Stimulated activated CD8-positive, alpha-beta memory T cell treated with anti-CD3 and anti-CD28 coated beads, Interleukin-7, amount 100 ng/mL, for 48 hours (primary cell): ENCODE measurements at regions not wholly inside any gene's neighbourhood (a gene's known extent, or its start where the extent isn't known, plus 50 kb on each side); places are given as distances from the start of the nearest gene placed in this dataset.
A peak's percentile ranks its signal among the peaks of the same experiment; 100 is the strongest.
"Not testable (repeated sequence)": the region's sequence is repeated elsewhere in the genome, so short reads cannot be mapped to it uniquely, and the experiment has no call there.

Experiments
- DNase-seq, 2 donors: peaks; one replicate each; pipeline ENCODE4 v3.0.0-alpha.2; 2020; ENCODE audit warnings: low read depth in 1 of 2; ENCODE audit errors: extremely low read depth in 1 of 2

- DNase-seq = no peak
Observed at GRCh38 chr1:60893136-60893930, 189.0 kb upstream of the NFIA start.

- DNase-seq = no peak
Observed at GRCh38 chr1:60891765-60892164, 190.6 kb upstream of the NFIA start.

- no peak for DNase-seq
Observed at GRCh38 chr1:60891281-60891680, 191.1 kb upstream of the NFIA start.

- DNase-seq = no peak
Observed at GRCh38 chr1:60890664-60891063, 191.7 kb upstream of the NFIA start.

- DNase-seq = no peak
Observed at GRCh38 chr1:60889709-60890108, 192.7 kb upstream of the NFIA start.

- DNase-seq = no peak
Observed at GRCh38 chr1:60888126-60888525, 194.2 kb upstream of the NFIA start.

GRCh38 chr1:60886793-60887331 lies 195.5 kb upstream of the NFIA start:
- no peak for DNase-seq

GRCh38 chr1:60886090-60886489 lies 196.3 kb upstream of the NFIA start:
- DNase-seq = no peak

- DNase-seq = no peak
Observed at GRCh38 chr1:60880202-60880601, 202.2 kb upstream of the NFIA start.

- DNase-seq = no peak
Observed at GRCh38 chr1:60878323-60878722, 204.0 kb upstream of the NFIA start.

- no peak for DNase-seq
Observed at GRCh38 chr1:60877376-60877775, 205.0 kb upstream of the NFIA start.

- DNase-seq = no peak
Observed at GRCh38 chr1:60876952-60877351, 205.4 kb upstream of the NFIA start.

- no peak for DNase-seq
Observed at GRCh38 chr1:60875138-60875537, 207.2 kb upstream of the NFIA start.

- peak in 1 of 2 donors; percentile 9 for DNase-seq
Observed at GRCh38 chr1:60874718-60875117, 207.6 kb upstream of the NFIA start.

GRCh38 chr1:60873396-60873795 lies 209.0 kb upstream of the NFIA start:
- DNase-seq = not testable (repeated sequence)

GRCh38 chr1:60872426-60873054 lies 209.8 kb upstream of the NFIA start:
- DNase-seq = no peak

- DNase-seq = no peak
Observed at GRCh38 chr1:60870269-60870865, 212.0 kb upstream of the NFIA start.

GRCh38 chr1:60868901-60869663 lies 213.3 kb upstream of the NFIA start:
- no peak for DNase-seq

GRCh38 chr1:60867782-60868181 lies 214.6 kb upstream of the NFIA start:
- DNase-seq = no peak

- DNase-seq = no peak
Observed at GRCh38 chr1:60866917-60867531, 215.3 kb upstream of the NFIA start.
